ENCODE measurements at regions not wholly inside any gene's neighbourhood (a gene's known extent, or its start where the extent isn't known, plus 50 kb on each side); places are given as distances from the start of the nearest gene placed in this dataset.
A peak's percentile ranks its signal among the peaks of the same experiment; 100 is the strongest.

DNA sequence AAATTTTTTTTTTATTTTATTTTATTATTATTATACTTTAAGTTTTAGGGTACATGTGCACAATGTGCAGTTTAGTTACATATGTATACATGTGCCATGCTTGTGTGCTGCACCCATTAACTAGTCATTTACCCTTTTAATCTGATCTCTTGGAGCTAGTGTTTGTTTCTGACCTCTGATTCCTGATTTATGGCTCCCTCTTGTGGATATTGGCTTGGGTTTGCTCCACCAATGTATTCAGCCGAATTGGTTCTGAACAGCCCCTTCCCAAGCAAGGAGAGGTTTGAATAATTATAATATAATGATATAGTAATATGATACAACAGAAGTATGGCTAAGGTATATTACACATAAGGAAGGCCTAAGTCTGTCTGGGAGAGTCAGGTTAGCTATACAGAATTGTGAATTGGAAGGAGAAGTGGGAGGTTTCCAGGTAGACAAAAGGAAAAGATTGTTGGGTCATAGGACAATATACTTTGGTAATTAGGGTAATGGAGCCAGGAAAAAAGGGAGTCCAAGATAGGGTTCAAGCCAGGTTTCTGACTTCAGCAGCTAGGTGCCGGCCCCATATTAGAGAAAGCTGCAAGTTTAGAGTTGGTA lies 53.1 kb upstream of the HMCN1 start:
- Histone ChIP-seq H3K36me3 (ENCODE audit: insufficient read depth, low read depth, low read length) (no peaks in the 10 kb centered on the region), H3K4me3 (ENCODE audit: low read length) (no peak overlapping the region), H3K9ac (ENCODE audit: low read depth, low read length) (no peak overlapping the region), H3K27ac (ENCODE audit: low read length) (no peak overlapping the region), H3K4me1 (ENCODE audit: insufficient read depth, low read length) (no peaks in the 10 kb centered on the region), H3K27me3 (ENCODE audit: insufficient read depth, low read length) (peaks cover 6% of the 10 kb centered on the region; the same call in 1 of the 2 replicates), H3K9me3 (ENCODE audit: insufficient read depth, low read depth, low read length) (no peaks in the 10 kb centered on the region)

DNA sequence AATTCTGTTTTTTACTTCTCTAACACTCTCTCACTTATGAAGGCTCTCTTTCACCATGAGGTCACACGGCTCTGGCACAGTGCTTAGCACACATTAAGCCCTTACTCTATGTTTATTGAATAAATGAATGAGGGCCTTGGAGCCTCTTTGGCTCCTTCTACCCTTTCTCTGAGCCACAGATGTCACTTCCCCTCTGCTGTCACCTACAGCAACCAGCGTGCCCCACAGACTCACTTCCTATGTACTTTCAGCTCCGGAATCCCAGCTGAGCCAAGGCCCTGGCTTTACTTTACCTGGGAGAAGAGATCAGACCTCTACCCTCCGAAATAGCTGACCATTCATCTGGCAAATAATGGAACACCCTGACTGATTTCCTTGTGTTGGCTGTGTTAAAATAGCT lies 53.7 kb upstream of the HMCN1 start:
- Histone ChIP-seq H3K4me1 (ENCODE audit: insufficient read depth, low read length) (no peaks in the 10 kb centered on the region), H3K9me3 (ENCODE audit: insufficient read depth, low read depth, low read length) (no peaks in the 10 kb centered on the region), H3K27ac (ENCODE audit: low read length) (no peak overlapping the region), H3K27me3 (ENCODE audit: insufficient read depth, low read length) (peaks cover 6% of the 10 kb centered on the region; the same call in 1 of the 2 replicates), H3K36me3 (ENCODE audit: insufficient read depth, low read depth, low read length) (no peaks in the 10 kb centered on the region), H3K4me3 (ENCODE audit: low read length) (no peak overlapping the region), H3K9ac (ENCODE audit: low read depth, low read length) (no peak overlapping the region)

DNA sequence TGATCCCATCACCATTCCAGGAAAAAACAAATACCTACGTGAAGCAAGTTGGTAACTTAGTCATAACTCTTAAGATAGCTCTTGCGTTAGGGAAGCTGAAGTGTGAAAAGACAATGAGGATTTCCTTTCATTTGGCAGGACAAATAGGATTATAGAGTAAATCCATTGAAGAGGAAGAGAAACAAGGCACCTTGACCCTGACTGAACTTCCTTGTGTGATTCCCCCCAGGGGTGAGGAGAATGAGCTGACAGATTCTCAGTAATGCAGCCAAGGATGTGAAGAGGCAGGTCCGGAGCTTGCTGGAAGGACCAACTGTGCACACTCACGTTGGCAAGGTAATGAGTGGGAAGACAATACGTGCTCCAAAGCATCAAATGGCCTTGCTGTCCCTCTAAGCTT lies 55.0 kb upstream of the HMCN1 start:
- H3K9ac ChIP-seq (ENCODE audit: low read depth, low read length): no peak overlapping the region
- H3K4me3 ChIP-seq (ENCODE audit: low read length): no peak overlapping the region
- peaks cover 6% of the 10 kb centered on the region; the same call in 1 of the 2 replicates for H3K27me3 ChIP-seq (ENCODE audit: insufficient read depth, low read length)
- H3K4me1 ChIP-seq (ENCODE audit: insufficient read depth, low read length): no peaks in the 10 kb centered on the region
- no peak overlapping the region for H3K27ac ChIP-seq (ENCODE audit: low read length)
- no peaks in the 10 kb centered on the region for H3K9me3 ChIP-seq (ENCODE audit: insufficient read depth, low read depth, low read length)
- no peaks in the 10 kb centered on the region for H3K36me3 ChIP-seq (ENCODE audit: insufficient read depth, low read depth, low read length)

DNA sequence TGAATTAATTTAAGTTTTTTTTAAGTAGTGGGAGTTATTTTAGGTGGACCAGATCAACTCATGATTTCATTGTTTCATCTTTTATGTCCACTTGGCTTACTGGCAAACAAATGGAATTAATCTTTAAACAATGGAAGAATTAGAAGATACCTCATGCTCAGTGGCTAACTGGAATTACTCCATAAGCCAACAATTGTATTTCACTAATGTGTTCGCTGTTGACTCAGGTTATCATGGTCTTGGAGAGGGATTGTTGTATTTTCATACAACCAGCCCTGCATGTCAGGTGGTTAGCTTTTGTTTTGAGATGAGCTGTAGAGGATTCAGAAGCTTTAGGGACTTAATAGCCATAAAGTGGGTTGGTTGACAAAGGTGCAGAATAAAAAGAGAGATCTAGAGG lies 57.2 kb upstream of the HMCN1 start:
- Histone ChIP-seq H3K9ac (ENCODE audit: low read depth, low read length) (no peak overlapping the region), H3K4me1 (ENCODE audit: insufficient read depth, low read length) (no peaks in the 10 kb centered on the region), H3K9me3 (ENCODE audit: insufficient read depth, low read depth, low read length) (no peaks in the 10 kb centered on the region), H3K27ac (ENCODE audit: low read length) (no peak overlapping the region), H3K4me3 (ENCODE audit: low read length) (no peak overlapping the region), H3K27me3 (ENCODE audit: insufficient read depth, low read length) (peaks cover 6% of the 10 kb centered on the region; the same call in 1 of the 2 replicates), H3K36me3 (ENCODE audit: insufficient read depth, low read depth, low read length) (no peaks in the 10 kb centered on the region)

DNA sequence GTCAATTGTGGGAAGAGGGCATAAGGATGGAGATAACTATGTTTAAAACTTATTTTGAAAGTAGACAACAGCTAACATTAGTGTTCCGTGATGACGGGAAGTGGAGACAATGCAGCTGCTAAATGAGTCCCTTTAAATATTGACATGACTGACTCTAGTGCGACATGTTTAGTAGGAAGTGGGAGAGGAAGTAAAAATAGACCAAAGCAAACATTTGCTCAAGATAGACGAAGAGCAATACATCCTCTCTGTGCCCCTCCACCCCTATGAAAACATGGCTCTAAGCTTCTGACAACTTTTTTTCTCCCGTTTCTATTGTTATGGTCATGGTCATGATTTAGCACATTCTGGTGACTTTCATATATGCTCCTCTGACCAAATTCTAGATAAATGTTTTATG lies 60.0 kb upstream of the HMCN1 start:
- H3K9ac ChIP-seq (ENCODE audit: low read depth, low read length): no peak overlapping the region
- no peaks in the 10 kb centered on the region for H3K27me3 ChIP-seq (ENCODE audit: insufficient read depth, low read length)
- no peaks in the 10 kb centered on the region for H3K9me3 ChIP-seq (ENCODE audit: insufficient read depth, low read depth, low read length)
- no peak overlapping the region for H3K27ac ChIP-seq (ENCODE audit: low read length)
- H3K4me1 ChIP-seq (ENCODE audit: insufficient read depth, low read length): no peaks in the 10 kb centered on the region
- no peak overlapping the region for H3K4me3 ChIP-seq (ENCODE audit: low read length)
- no peaks in the 10 kb centered on the region for H3K36me3 ChIP-seq (ENCODE audit: insufficient read depth, low read depth, low read length)

DNA sequence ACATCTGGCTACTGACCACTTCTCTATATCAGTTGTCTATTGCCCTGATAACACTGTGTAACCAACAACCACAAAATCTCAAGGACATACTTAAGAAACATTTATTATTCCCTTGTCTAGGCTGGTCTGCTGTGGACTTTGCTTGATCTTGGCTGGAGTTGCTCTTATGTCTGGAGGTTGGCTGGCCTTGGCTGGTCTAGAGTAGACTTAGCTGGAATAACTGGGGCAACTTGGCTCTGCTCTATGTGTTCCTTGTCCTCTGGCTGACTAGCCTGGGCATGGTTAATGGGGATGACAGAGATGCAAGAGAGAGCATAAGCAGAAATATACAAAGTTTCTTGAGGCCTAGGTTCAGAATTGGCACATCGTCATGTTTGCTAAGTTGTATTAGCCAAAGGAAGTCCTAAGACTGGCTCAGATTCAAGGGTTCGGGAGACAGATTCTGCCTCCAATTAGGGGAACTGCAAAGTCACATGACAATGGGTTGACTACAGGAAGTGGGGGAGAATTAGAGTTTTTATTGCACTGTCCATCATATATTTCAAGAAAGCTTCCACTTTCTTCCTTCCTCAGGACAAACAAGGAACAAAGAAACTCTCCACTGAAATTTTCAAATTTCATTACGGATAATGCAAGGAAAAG lies 61.4 kb upstream of the HMCN1 start:
- H3K9ac ChIP-seq (ENCODE audit: low read depth, low read length): no peak overlapping the region
- H3K4me1 ChIP-seq (ENCODE audit: insufficient read depth, low read length): no peaks in the 10 kb centered on the region
- no peak overlapping the region for H3K4me3 ChIP-seq (ENCODE audit: low read length)
- H3K27me3 ChIP-seq (ENCODE audit: insufficient read depth, low read length): no peaks in the 10 kb centered on the region
- no peak overlapping the region for H3K27ac ChIP-seq (ENCODE audit: low read length)
- H3K36me3 ChIP-seq (ENCODE audit: insufficient read depth, low read depth, low read length): no peaks in the 10 kb centered on the region
- no peaks in the 10 kb centered on the region for H3K9me3 ChIP-seq (ENCODE audit: insufficient read depth, low read depth, low read length)

DNA sequence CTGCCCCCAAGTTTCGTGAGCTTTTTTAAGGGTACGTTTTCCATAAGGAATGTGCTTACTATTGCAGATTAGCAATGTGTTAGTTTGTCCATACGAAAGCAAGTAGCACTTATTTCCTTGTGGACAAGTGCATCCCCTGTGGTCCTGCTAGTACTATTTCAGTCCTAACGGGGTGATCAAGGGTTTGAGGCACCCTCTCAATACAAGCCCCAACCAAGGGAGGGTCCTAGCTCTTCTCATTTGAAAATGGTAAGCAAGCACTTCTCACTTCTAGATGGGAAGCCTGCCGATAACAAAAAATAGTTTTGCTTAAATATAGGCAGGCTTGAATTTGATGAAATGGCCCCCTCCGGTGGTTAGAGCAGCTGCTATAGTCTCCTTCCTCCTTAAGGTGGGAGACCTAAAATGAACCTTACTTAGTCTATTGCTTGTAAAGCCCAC lies 64.0 kb upstream of the HMCN1 start:
- Histone ChIP-seq H3K9me3 (ENCODE audit: insufficient read depth, low read depth, low read length) (no peaks in the 10 kb centered on the region), H3K4me3 (ENCODE audit: low read length) (no peak overlapping the region), H3K36me3 (ENCODE audit: insufficient read depth, low read depth, low read length) (no peaks in the 10 kb centered on the region), H3K27ac (ENCODE audit: low read length) (no peak overlapping the region), H3K4me1 (ENCODE audit: insufficient read depth, low read length) (0 out of 2 replicates have a peak, but pooled peaks cover 5% of the 10 kb centered on the region), H3K9ac (ENCODE audit: low read depth, low read length) (no peak overlapping the region), H3K27me3 (ENCODE audit: insufficient read depth, low read length) (no peaks in the 10 kb centered on the region)

DNA sequence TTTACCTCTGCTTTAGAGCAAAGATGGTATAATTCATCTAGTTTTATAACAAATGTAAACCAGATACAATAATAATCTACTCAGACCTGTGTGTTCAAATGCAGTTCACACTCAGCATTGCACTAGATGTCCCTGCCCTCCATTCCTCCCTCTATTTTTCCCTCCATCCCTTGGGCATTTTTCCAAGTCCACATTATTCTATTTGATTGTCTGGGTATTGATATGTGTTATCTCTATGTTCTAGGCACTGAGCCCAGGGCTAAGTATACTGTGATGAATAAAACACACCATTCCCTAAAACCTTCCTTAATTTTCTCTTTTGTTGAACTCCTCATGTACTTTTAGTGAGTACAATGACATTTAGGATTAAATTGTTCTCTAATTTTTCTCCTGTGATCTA lies 66.2 kb upstream of the HMCN1 start:
- Histone ChIP-seq H3K4me1 (ENCODE audit: insufficient read depth, low read length) (0 out of 2 replicates have a peak, but pooled peaks cover 5% of the 10 kb centered on the region), H3K27ac (ENCODE audit: low read length) (no peak overlapping the region), H3K27me3 (ENCODE audit: insufficient read depth, low read length) (no peaks in the 10 kb centered on the region), H3K9me3 (ENCODE audit: insufficient read depth, low read depth, low read length) (no peaks in the 10 kb centered on the region), H3K36me3 (ENCODE audit: insufficient read depth, low read depth, low read length) (no peaks in the 10 kb centered on the region), H3K4me3 (ENCODE audit: low read length) (no peak overlapping the region), H3K9ac (ENCODE audit: low read depth, low read length) (no peak overlapping the region)

DNA sequence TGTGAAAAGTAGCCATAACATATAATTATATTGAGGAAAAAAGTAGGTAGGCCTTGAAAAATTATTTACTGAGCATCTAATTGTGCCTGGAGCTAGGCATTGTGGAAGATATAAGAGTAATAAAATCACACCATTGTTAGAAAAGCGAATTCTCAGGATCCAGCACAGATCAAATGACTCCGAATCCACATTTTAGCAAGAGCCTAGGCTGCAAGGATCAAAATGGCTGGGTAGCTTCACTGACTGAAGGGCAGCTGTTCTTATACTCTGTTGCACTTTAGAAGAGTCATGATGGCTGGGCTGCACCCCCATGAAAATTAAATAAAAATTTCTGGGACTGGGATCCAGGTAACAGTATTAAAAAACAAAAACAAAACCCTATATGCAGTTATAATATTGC lies 67.6 kb upstream of the HMCN1 start:
- Histone ChIP-seq H3K4me1 (ENCODE audit: insufficient read depth, low read length) (peaks cover 13% of the 10 kb centered on the region; the same call in 1 of the 2 replicates), H3K4me3 (ENCODE audit: low read length) (no peak overlapping the region), H3K36me3 (ENCODE audit: insufficient read depth, low read depth, low read length) (no peaks in the 10 kb centered on the region), H3K27me3 (ENCODE audit: insufficient read depth, low read length) (no peaks in the 10 kb centered on the region), H3K9me3 (ENCODE audit: insufficient read depth, low read depth, low read length) (no peaks in the 10 kb centered on the region), H3K27ac (ENCODE audit: low read length) (no peak overlapping the region), H3K9ac (ENCODE audit: low read depth, low read length) (peak overlapping the region; percentile 7; the same call in 1 of the 2 replicates)

DNA sequence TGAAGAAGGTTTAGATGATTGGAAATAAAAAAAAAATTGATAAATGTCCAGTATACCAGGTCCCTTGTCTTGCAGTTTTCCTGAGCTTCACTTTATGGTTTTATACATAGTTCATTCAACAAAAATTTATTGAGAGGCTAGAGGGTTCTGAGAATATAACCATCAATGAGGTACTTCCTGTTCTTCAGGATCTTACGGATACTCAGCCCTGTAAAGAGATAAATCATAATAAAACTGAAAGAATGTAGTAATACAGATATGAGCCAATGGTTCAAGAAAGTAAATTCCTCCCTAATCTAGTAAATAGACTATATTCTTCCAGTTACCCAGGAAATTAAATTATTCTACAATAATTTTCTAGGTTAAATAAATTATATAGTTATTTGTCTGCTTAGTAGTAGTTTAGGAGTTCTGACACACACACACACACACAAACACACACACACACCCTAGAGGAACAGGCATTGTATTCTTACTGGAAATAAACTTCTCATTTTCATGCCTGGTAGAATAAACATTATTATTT lies 70.4 kb upstream of the HMCN1 start:
- Histone ChIP-seq H3K4me1 (ENCODE audit: insufficient read depth, low read length) (peaks cover 14% of the 10 kb centered on the region; the same call in 1 of the 2 replicates), H3K9me3 (ENCODE audit: insufficient read depth, low read depth, low read length) (no peaks in the 10 kb centered on the region), H3K27ac (ENCODE audit: low read length) (no peak overlapping the region), H3K9ac (ENCODE audit: low read depth, low read length) (no peak overlapping the region), H3K36me3 (ENCODE audit: insufficient read depth, low read depth, low read length) (no peaks in the 10 kb centered on the region), H3K27me3 (ENCODE audit: insufficient read depth, low read length) (no peaks in the 10 kb centered on the region), H3K4me3 (ENCODE audit: low read length) (no peak overlapping the region)

DNA sequence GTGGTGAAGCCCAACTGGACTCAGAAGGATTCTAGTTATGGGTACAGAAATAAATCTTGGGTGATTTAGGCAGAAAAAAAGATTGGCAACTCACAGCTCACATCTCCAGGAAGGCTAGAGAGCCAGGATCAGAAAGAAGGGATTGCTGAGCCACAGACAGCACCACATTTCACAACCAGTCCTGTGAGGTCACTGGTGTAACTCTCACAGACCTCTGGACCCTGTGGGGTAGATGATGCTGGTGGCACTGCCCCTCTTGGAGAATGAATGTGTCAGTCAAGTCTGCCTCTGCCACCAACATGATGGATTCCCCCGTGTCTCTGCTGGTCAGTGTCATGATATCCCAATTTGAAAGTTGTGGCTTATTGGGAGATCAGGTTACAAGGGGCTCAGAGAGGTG lies 70.9 kb upstream of the HMCN1 start:
- no peak overlapping the region for H3K9ac ChIP-seq (ENCODE audit: low read depth, low read length)
- peaks cover 14% of the 10 kb centered on the region; the same call in 1 of the 2 replicates for H3K4me1 ChIP-seq (ENCODE audit: insufficient read depth, low read length)
- no peak overlapping the region for H3K27ac ChIP-seq (ENCODE audit: low read length)
- H3K36me3 ChIP-seq (ENCODE audit: insufficient read depth, low read depth, low read length): no peaks in the 10 kb centered on the region
- no peaks in the 10 kb centered on the region for H3K27me3 ChIP-seq (ENCODE audit: insufficient read depth, low read length)
- H3K4me3 ChIP-seq (ENCODE audit: low read length): no peak overlapping the region
- H3K9me3 ChIP-seq (ENCODE audit: insufficient read depth, low read depth, low read length): no peaks in the 10 kb centered on the region

DNA sequence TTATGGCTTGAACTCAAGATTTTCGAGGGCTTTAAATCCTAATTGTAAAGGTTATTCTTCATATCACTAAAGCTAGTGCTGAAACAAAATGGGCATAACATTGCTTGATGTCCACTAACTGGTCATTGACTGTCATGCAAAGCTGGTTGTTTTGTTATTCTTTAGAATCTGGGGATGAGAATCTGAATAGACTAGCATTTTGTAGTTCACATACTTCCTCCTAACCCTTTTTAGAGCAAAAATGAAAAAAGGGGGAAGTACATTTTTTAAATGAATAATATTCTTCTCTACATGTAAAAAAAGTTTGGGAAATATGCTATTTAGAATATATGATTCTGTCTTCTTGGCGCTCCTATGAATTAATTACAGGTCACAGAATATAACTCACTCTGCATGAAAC lies 72.2 kb upstream of the HMCN1 start:
- H3K27ac ChIP-seq (ENCODE audit: low read length): no peak overlapping the region
- H3K9me3 ChIP-seq (ENCODE audit: insufficient read depth, low read depth, low read length): no peaks in the 10 kb centered on the region
- H3K27me3 ChIP-seq (ENCODE audit: insufficient read depth, low read length): no peaks in the 10 kb centered on the region
- no peaks in the 10 kb centered on the region for H3K36me3 ChIP-seq (ENCODE audit: insufficient read depth, low read depth, low read length)
- H3K4me3 ChIP-seq (ENCODE audit: low read length): no peak overlapping the region
- peaks cover 14% of the 10 kb centered on the region; the same call in 1 of the 2 replicates for H3K4me1 ChIP-seq (ENCODE audit: insufficient read depth, low read length)
- H3K9ac ChIP-seq (ENCODE audit: low read depth, low read length): no peak overlapping the region
